Brain microvascular endothelial cell (primary cell): ENCODE measurements at regions not wholly inside any gene's neighbourhood (a gene's known extent, or its start where the extent isn't known, plus 50 kb on each side); places are given as distances from the start of the nearest gene placed in this dataset.
A peak's percentile ranks its signal among the peaks of the same experiment; 100 is the strongest.

Source experiments
- DNase-seq: peaks from one replicate; pipeline ENCODE4 v3.0.0-alpha.2; 2020
- H3K27ac ChIP-seq: fragments of 250-450 bp; sonication (Bioruptor Pico); 2 replicates; pipeline ENCODE4 v1.5.1; 2020; ENCODE audit warnings: mild to moderate bottlenecking, moderate library complexity
- H3K27me3 ChIP-seq: fragments of 250-450 bp; sonication (Bioruptor Pico); replicated peaks from 2 replicates; pipeline ENCODE4 v1.5.1; 2020; ENCODE audit warnings: mild to moderate bottlenecking
- H3K36me3 ChIP-seq: fragments of 250-450 bp; sonication (Bioruptor Pico); replicated peaks from 2 replicates; pipeline ENCODE4 v1.5.1; 2020; ENCODE audit warnings: mild to moderate bottlenecking
- H3K4me3 ChIP-seq: 2 replicates; pipeline ENCODE4 v1.5.1; 2011; ENCODE audit warnings: low read depth, mild to moderate bottlenecking, control low read depth, low read length, moderate library complexity
- CTCF ChIP-seq: IDR thresholded peaks from 2 replicates; pipeline ENCODE4 v1.5.1; 2011; ENCODE audit warnings: low read depth, mild to moderate bottlenecking, moderate library complexity, low read length, control low read depth, inconsistent platforms; ENCODE audit errors: missing control alignments
- in situ Hi-C: cut with HindIII; loops from 2 replicates; pipeline ENCODE4 v1.10.0; 2017; ENCODE audit warnings: low sequenced_read_pairs, low pct_ligation_motif_present

DNA sequence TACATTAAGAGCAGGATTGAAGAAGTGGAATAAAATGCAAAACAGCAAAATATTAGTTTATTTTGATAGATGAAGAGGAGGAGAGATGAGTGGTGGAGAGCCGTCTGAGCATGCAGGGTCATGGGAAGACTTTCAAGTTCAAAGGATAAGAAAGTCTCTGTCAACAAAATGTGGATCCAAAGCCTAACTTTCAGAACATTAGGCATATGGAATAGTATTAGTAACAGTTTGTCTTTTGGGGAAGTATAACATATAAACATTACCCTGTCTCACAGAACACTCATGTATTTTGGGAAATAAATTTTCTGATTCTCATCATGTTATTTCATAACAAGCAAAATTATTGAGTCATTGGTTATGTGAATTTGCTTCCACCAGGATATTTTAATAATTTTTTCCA, 104.3 kb upstream of the CEP126 start:
- in situ Hi-C loops = no loop called here
- no peak for DNase-seq
- no peaks in the 10 kb centered on the region for H3K36me3 ChIP-seq
- H3K4me3 ChIP-seq = no peak overlapping the region
- no peaks in the 10 kb centered on the region for H3K27me3 ChIP-seq
- TF ChIP-seq CTCF = no peak
- no peak overlapping the region for H3K27ac ChIP-seq

GRCh38 chr11:101807531-101807930, 107.3 kb upstream of the CEP126 start:
- H3K36me3 ChIP-seq = no peaks in the 10 kb centered on the region

GRCh38 chr11:101803651-101804050, 111.2 kb upstream of the CEP126 start:
- Histone ChIP-seq H3K27me3 (no peaks in the 10 kb centered on the region), H3K36me3 (no peaks in the 10 kb centered on the region), H3K4me3 (no peak overlapping the region), H3K27ac (no peak overlapping the region)
- no peak for TF ChIP-seq CTCF
- in situ Hi-C loops = no loop called here
- DNase-seq = no peak

More at GRCh38 chr11:101807531-101807930, 107.3 kb upstream of the CEP126 start:
- no peak overlapping the region for H3K4me3 ChIP-seq
- no peaks in the 10 kb centered on the region for H3K27me3 ChIP-seq
- no peak for TF ChIP-seq CTCF
- no peak for DNase-seq
- no peak overlapping the region for H3K27ac ChIP-seq
- in situ Hi-C loops = no loop called here

GRCh38 chr11:101797335-101797734, 117.5 kb upstream of the CEP126 start:
- Histone ChIP-seq H3K27ac (no peak overlapping the region), H3K27me3 (no peaks in the 10 kb centered on the region), H3K36me3 (no peaks in the 10 kb centered on the region), H3K4me3 (no peak overlapping the region)
- DNase-seq = peak; percentile 14
- in situ Hi-C loops = no loop called here
- no peak for TF ChIP-seq CTCF

GRCh38 chr11:101792814-101793213, 122.0 kb upstream of the CEP126 start:
- TF ChIP-seq CTCF = no peak
- H3K36me3 ChIP-seq = no peaks in the 10 kb centered on the region
- in situ Hi-C loops = no loop called here
- no peak for DNase-seq
- no peaks in the 10 kb centered on the region for H3K27me3 ChIP-seq
- H3K4me3 ChIP-seq = no peak overlapping the region
- H3K27ac ChIP-seq = no peak overlapping the region

- no peak for DNase-seq
- no peak overlapping the region for H3K4me3 ChIP-seq
- no peak overlapping the region for H3K27ac ChIP-seq
- in situ Hi-C loops = no loop called here
- no peak for TF ChIP-seq CTCF
- no peaks in the 10 kb centered on the region for H3K27me3 ChIP-seq
- H3K36me3 ChIP-seq = no peaks in the 10 kb centered on the region
Measured at GRCh38 chr11:101786916-101787315, 127.9 kb upstream of the CEP126 start.
